Esophagus muscularis mucosa (tissue), 4 donors: ENCODE measurements at regions not wholly inside any gene's neighbourhood (a gene's known extent, or its start where the extent isn't known, plus 50 kb on each side); places are given as distances from the start of the nearest gene placed in this dataset.

ENCODE experiments used
- EP300 ChIP-seq: sonication (generic); formaldehyde crosslinking; IDR thresholded peaks from one replicate; pipeline ENCODE4 v1.6.1; 2017; ENCODE audit warnings: antibody characterized with exemption
- POLR2A ChIP-seq: fragments of 450-650 bp; IDR thresholded peaks from one replicate; pipeline ENCODE4 v1.6.1; 2017; ENCODE audit warnings: antibody characterized with exemption, moderate library complexity, mild to moderate bottlenecking, low read depth
- POLR2AphosphoS5 ChIP-seq, 2 donors: sonication (generic); formaldehyde crosslinking; IDR thresholded peaks; one replicate each; pipeline ENCODE4 v1.6.1; 2017; ENCODE audit warnings: antibody characterized with exemption in 2 of 2
- TF ChIP-seq, protein P1 (sequence below), 3 experiments: fragments of 200-600 bp in 2 of 3; fragments of 450-650 bp in 1 of 3; sonication (generic) in 2 of 3; IDR thresholded peaks; one replicate each; pipeline ENCODE4 v1.5.1; 2017 to 2019; ENCODE audit warnings: antibody characterized with exemption in 3 of 3, mild to moderate bottlenecking in 2 of 3, moderate library complexity in 1 of 3

DNA sequence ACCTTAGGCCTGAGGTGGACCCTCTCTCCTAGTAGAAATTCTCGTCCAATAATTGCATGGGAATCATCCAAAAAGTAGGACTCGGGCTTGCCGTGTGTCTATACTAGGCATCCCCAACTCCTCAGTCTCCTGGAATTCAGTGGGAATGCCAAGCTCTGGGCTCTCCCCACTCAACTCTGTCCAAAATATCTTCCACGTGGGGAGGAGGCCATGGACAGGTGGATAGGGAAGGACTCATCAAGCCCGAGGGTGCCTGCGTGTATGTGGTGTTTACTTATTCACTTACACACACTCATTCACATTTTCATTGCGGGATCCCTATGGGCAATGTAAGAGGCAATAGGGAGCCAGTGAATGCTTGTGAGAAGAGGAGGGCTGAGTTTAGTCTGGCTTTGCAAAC lies 383.3 kb downstream of the MN1 start:
- TF ChIP-seq, protein P1, sequence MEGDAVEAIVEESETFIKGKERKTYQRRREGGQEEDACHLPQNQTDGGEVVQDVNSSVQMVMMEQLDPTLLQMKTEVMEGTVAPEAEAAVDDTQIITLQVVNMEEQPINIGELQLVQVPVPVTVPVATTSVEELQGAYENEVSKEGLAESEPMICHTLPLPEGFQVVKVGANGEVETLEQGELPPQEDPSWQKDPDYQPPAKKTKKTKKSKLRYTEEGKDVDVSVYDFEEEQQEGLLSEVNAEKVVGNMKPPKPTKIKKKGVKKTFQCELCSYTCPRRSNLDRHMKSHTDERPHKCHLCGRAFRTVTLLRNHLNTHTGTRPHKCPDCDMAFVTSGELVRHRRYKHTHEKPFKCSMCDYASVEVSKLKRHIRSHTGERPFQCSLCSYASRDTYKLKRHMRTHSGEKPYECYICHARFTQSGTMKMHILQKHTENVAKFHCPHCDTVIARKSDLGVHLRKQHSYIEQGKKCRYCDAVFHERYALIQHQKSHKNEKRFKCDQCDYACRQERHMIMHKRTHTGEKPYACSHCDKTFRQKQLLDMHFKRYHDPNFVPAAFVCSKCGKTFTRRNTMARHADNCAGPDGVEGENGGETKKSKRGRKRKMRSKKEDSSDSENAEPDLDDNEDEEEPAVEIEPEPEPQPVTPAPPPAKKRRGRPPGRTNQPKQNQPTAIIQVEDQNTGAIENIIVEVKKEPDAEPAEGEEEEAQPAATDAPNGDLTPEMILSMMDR (IDR thresholded peaks at IDR 0.05): no peak
- no peak for TF ChIP-seq EP300
- no peak for TF ChIP-seq POLR2AphosphoS5 (IDR thresholded peaks at IDR 0.05)
- TF ChIP-seq POLR2A: no peak
